ENCODE measurements at regions not wholly inside any gene's neighbourhood (a gene's known extent, or its start where the extent isn't known, plus 50 kb on each side); places are given as distances from the start of the nearest gene placed in this dataset.

DNA sequence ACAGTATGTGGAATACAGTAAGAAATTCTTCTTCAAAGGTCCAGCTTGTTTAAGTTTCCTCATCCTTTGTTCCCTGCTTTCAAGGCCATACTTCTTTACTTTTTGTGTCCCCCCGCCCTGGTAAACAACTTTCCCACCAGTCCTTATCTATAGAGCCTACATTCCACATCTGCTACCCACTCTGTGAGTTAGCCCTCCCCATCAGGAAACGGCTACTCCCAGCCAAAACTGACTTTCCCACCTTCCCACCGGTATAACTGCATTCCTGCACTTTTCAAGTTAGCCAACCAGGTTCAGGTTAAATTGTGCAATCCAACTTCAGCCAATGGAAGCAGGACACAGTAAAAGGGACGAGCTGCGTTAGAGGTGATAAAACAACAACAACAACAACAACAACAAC lies 186.9 kb downstream of the DDX3Y start:
- no peak overlapping the region for H3K27ac Mint-ChIP-seq
- H3K27me3 Mint-ChIP-seq, result peaks cover 0 to 8% of the 10 kb centered on the region in 2 donors
- H3K9me3 Mint-ChIP-seq, result no peaks in the 10 kb centered on the region
- no peak overlapping the region for H3K4me3 Mint-ChIP-seq
- no peak for ATAC-seq
- no peak for DNase-seq (ENCODE audit: low spot score)
- H3K36me3 Mint-ChIP-seq, result peaks cover 4% of the 10 kb centered on the region
- H3K4me1 Mint-ChIP-seq (ENCODE audit: low read depth in 2 of 2), result no peaks in the 10 kb centered on the region

- ATAC-seq (no peak), DNase-seq (ENCODE audit: low spot score) (no peak)
- no peak overlapping the region for H3K27ac Mint-ChIP-seq
- no peaks in the 10 kb centered on the region for H3K9me3 Mint-ChIP-seq
- peaks cover 0 to 8% of the 10 kb centered on the region in 2 donors for H3K27me3 Mint-ChIP-seq
- H3K4me1 Mint-ChIP-seq (ENCODE audit: low read depth in 2 of 2), result no peaks in the 10 kb centered on the region
- peaks cover 4% of the 10 kb centered on the region for H3K36me3 Mint-ChIP-seq
- H3K4me3 Mint-ChIP-seq, result no peak overlapping the region
These were observed 188.3 kb downstream of the DDX3Y start for GRCh38 chrY:13092986-13093385.

- Mint-ChIP-seq H3K9me3 (no peaks in the 10 kb centered on the region), H3K27ac (no peak overlapping the region), H3K36me3 (peaks cover 4% of the 10 kb centered on the region), H3K4me1 (ENCODE audit: low read depth in 2 of 2) (no peaks in the 10 kb centered on the region), H3K27me3 (peaks cover 0 to 10% of the 10 kb centered on the region in 2 donors), H3K4me3 (no peak overlapping the region)
- no peak for DNase-seq (ENCODE audit: low spot score)
- no peak for ATAC-seq
These were observed 188.8 kb downstream of the DDX3Y start for GRCh38 chrY:13093461-13093860.

- Mint-ChIP-seq H3K27me3 (peaks cover 0 to 19% of the 10 kb centered on the region in 2 donors), H3K36me3 (peaks cover 4% of the 10 kb centered on the region), H3K27ac (no peak overlapping the region), H3K4me3 (no peak overlapping the region), H3K4me1 (ENCODE audit: low read depth in 2 of 2) (no peaks in the 10 kb centered on the region), H3K9me3 (no peaks in the 10 kb centered on the region)
- DNase-seq (ENCODE audit: low spot score) (no peak), ATAC-seq (peak in 1 of 2 donors; percentile 69)
These were observed 189.7 kb downstream of the DDX3Y start for GRCh38 chrY:13094411-13094810.

GRCh38 chrY:13094904-13095600 lies 190.4 kb downstream of the DDX3Y start:
- Mint-ChIP-seq H3K27ac (no peak overlapping the region), H3K4me3 (no peak overlapping the region), H3K9me3 (no peaks in the 10 kb centered on the region), H3K4me1 (ENCODE audit: low read depth in 2 of 2) (no peaks in the 10 kb centered on the region), H3K36me3 (peaks cover 4% of the 10 kb centered on the region), H3K27me3 (peaks cover 0 to 19% of the 10 kb centered on the region in 2 donors)
- ATAC-seq (no peak), DNase-seq (ENCODE audit: low spot score) (no peak)

DNA sequence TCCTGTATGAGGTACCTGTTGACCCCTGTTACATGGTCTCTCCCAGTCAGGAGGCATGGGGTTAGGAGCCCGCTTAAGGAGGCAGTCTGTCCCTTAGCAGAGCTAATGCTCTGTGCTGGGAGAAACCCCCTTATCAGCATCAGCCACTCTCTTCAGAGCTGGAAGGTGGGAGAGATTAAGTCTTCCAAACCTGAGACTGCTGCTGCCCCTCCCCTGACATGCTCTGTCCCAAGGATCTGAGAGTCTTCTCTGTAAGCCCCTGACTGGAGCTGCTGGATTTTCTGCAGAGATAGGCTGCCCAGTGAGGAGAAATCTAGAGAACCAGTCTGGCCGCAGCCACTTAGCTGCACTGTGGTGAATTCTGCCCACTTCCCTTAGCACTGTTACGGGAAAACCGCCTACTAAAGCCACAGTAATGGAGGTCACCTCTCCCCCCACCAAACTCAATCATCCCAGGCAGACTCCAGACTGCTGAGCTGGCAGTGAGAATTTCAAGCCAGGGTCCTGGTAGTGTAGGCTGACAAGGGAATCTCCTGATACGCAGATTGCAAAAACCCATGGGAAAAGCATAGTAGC lies 222.3 kb downstream of the DDX3Y start:
- DNase-seq (ENCODE audit: low spot score), result no peak

DNA sequence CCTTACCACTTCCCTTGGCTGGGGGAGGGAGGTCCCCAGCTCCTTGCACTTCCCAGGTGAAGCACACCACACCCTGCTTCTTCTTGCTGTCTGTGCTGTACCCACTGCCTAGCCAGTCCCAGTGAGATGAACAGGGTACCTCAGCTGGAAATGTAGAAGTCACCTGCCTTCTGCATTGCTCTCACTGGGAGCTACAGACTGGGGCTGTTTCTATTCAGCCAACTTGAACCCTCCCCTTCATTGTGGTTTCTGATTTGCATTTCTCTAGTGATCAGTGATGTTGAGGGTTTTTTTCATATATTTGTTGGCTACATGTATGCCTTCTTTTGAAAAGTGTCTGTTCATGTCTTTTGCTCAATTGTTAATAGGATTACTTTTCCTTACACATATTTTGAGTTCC lies 222.8 kb downstream of the DDX3Y start:
- ATAC-seq (no peak), DNase-seq (ENCODE audit: low spot score) (no peak)
- Mint-ChIP-seq H3K27ac (no peak overlapping the region), H3K9me3 (no peaks in the 10 kb centered on the region), H3K4me1 (ENCODE audit: low read depth in 2 of 2) (no peaks in the 10 kb centered on the region), H3K36me3 (no peaks in the 10 kb centered on the region), H3K4me3 (no peak overlapping the region), H3K27me3 (peaks cover 0 to 33% of the 10 kb centered on the region in 2 donors)

More for the DNA sequence above, 222.3 kb downstream of the DDX3Y start:
- peak in 1 of 2 donors; percentile 73 for ATAC-seq
- Mint-ChIP-seq H3K4me1 (ENCODE audit: low read depth in 2 of 2) (no peaks in the 10 kb centered on the region), H3K36me3 (no peaks in the 10 kb centered on the region), H3K4me3 (no peak overlapping the region), H3K27me3 (peaks cover 0 to 33% of the 10 kb centered on the region in 2 donors), H3K27ac (no peak overlapping the region), H3K9me3 (no peaks in the 10 kb centered on the region)

DNA sequence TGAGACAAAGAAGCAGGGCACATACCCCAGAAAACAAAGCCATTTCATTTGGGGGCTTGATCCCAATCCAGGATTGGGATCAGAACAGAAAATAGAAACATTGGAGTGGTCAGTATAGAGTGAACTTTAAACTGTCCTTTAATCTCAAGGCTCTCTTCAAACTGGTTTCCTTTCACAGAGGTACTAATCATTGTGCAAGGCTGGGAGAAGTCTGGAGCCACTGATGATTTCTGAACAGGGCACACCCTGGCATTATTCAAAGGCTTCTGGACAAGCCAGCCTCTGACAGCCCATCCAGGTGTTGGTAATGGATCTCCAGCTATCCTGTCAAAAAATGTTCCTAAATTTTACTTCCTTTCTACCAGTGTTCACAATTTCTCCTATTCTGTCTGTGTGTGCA lies 244.5 kb downstream of the DDX3Y start:
- DNase-seq (ENCODE audit: low spot score), result no peak
- Mint-ChIP-seq H3K27me3 (peaks cover 0 to 11% of the 10 kb centered on the region in 2 donors), H3K9me3 (no peaks in the 10 kb centered on the region), H3K36me3 (peaks cover 7% of the 10 kb centered on the region), H3K4me3 (peak overlapping the region; percentile 65), H3K27ac (peak overlapping the region in 1 of 2 donors; percentile 12), H3K4me1 (ENCODE audit: low read depth in 2 of 2) (peaks cover 0 to 7% of the 10 kb centered on the region in 2 donors)
- ATAC-seq, result no peak

- H3K27ac Mint-ChIP-seq, result no peak overlapping the region
- no peak overlapping the region for H3K4me3 Mint-ChIP-seq
- no peaks in the 10 kb centered on the region for H3K9me3 Mint-ChIP-seq
- no peaks in the 10 kb centered on the region for H3K36me3 Mint-ChIP-seq
- DNase-seq (ENCODE audit: low spot score) (no peak), ATAC-seq (no peak)
- no peaks in the 10 kb centered on the region for H3K27me3 Mint-ChIP-seq
- H3K4me1 Mint-ChIP-seq (ENCODE audit: low read depth in 2 of 2), result no peaks in the 10 kb centered on the region
These were observed 263.0 kb downstream of the DDX3Y start for GRCh38 chrY:13167698-13168097.

DNA sequence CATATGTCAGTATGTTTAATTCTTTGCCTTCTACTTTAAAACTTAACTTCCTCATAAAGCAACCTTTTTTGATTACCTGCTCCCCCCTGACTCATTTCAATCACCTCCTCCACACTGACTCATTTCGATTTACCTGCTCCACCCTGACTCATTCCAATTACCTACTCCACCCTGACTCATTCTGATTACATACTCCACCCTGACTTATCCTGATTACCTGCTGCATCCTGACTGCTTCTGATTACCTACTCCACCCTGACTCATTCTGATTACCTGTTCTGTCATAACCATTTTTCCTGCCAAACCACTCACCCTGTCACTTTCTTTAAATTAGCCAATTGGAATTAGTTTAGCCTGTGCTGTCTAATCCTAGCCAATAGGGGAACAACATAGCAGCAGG lies 263.6 kb downstream of the DDX3Y start:
- ATAC-seq (no peak), DNase-seq (ENCODE audit: low spot score) (no peak)
- no peak overlapping the region for H3K4me3 Mint-ChIP-seq
- H3K4me1 Mint-ChIP-seq (ENCODE audit: low read depth in 2 of 2), result no peaks in the 10 kb centered on the region
- no peaks in the 10 kb centered on the region for H3K9me3 Mint-ChIP-seq
- H3K27me3 Mint-ChIP-seq, result no peaks in the 10 kb centered on the region
- no peaks in the 10 kb centered on the region for H3K36me3 Mint-ChIP-seq
- no peak overlapping the region for H3K27ac Mint-ChIP-seq

All from natural killer cell treated with Interleukin-12 subunit alpha and Interleukin-12 subunit beta and Interleukin-15 and Interleukin-18, amount 100 ng/mL, for 72 hours (primary cell).